Hepatocyte (in vitro differentiated cells): ENCODE measurements at regions not wholly inside any gene's neighbourhood (a gene's known extent, or its start where the extent isn't known, plus 50 kb on each side); places are given as distances from the start of the nearest gene placed in this dataset.

ENCODE experiments used
- DNase-seq: peaks from one replicate; pipeline ENCODE4 v3.0.0-alpha.2; 2016; ENCODE audit warnings: low spot score
- H2AFZ ChIP-seq: fragments of 200-600 bp; sonication (generic); 2 replicates; pipeline ENCODE4 v1.6.0; 2016; ENCODE audit warnings: antibody characterized with exemption, mild to moderate bottlenecking
- H3K27ac ChIP-seq: fragments of 200-600 bp; sonication (generic); 2 replicates; pipeline ENCODE4 v1.5.1; 2016; ENCODE audit warnings: mild to moderate bottlenecking
- H3K27me3 ChIP-seq: fragments of 200-600 bp; sonication (generic); 2 replicates; pipeline ENCODE4 v1.6.1; 2016
- H3K36me3 ChIP-seq: fragments of 200-600 bp; sonication (generic); replicated peaks from 2 replicates; pipeline ENCODE4 v1.5.1; 2016; ENCODE audit warnings: low read depth; ENCODE audit not compliant: insufficient read depth
- H3K4me1 ChIP-seq: fragments of 200-600 bp; sonication (generic); 2 replicates; pipeline ENCODE4 v1.5.1; 2016; ENCODE audit warnings: mild to moderate bottlenecking, moderate library complexity; ENCODE audit not compliant: insufficient read depth
- H3K4me2 ChIP-seq: fragments of 200-600 bp; sonication (generic); 2 replicates; pipeline ENCODE4 v1.6.0; 2016
- H3K4me3 ChIP-seq: fragments of 200-600 bp; sonication (generic); 2 replicates; pipeline ENCODE4 v1.5.1; 2016; ENCODE audit warnings: mild to moderate bottlenecking
- H3K79me2 ChIP-seq: fragments of 200-600 bp; sonication (generic); 2 replicates; pipeline ENCODE4 v1.6.0; 2017; ENCODE audit warnings: mild to moderate bottlenecking
- H3K9me2 ChIP-seq: fragments of 200-600 bp; sonication (generic); replicated peaks from 2 replicates; pipeline ENCODE4 v1.6.0; 2017; ENCODE audit warnings: mild to moderate bottlenecking; ENCODE audit not compliant: insufficient read depth
- H3K9me3 ChIP-seq: fragments of 200-600 bp; sonication (generic); 2 replicates; pipeline ENCODE4 v1.5.1; 2016; ENCODE audit warnings: low read depth, mild to moderate bottlenecking
- H4K20me1 ChIP-seq: fragments of 200-600 bp; sonication (generic); 2 replicates; pipeline ENCODE4 v1.6.0; 2016; ENCODE audit warnings: mild to moderate bottlenecking; ENCODE audit not compliant: insufficient read depth, poor library complexity, severe bottlenecking
- EZH2 ChIP-seq: fragments of 200-600 bp; sonication (generic); IDR thresholded peaks from 2 replicates; pipeline ENCODE4 v1.6.1; 2016; ENCODE audit warnings: antibody characterized with exemption, mild to moderate bottlenecking, borderline replicate concordance
- EZH2phosphoT487 ChIP-seq: fragments of 200-600 bp; sonication (generic); IDR thresholded peaks from one replicate; pipeline ENCODE4 v1.6.1; 2018; ENCODE audit warnings: antibody characterized with exemption, mild to moderate bottlenecking, low read depth, moderate library complexity; ENCODE audit not compliant: unreplicated experiment, severe bottlenecking
- WGBS: methylation state at CpG from one replicate; pipeline ENCODE4 v1.1.6; 2016; ENCODE audit warnings: low lambda C conversion rate; ENCODE audit errors: missing lambda C conversion rate; 5-methylcytosine and 5-hydroxymethylcytosine counted together
- TF ChIP-seq, protein P1 (sequence below): fragments of 200-600 bp; sonication (generic); IDR thresholded peaks from 2 replicates; pipeline ENCODE4 v1.5.1; 2016; ENCODE audit warnings: antibody characterized with exemption, mild to moderate bottlenecking; ENCODE audit not compliant: poor library complexity

DNA sequence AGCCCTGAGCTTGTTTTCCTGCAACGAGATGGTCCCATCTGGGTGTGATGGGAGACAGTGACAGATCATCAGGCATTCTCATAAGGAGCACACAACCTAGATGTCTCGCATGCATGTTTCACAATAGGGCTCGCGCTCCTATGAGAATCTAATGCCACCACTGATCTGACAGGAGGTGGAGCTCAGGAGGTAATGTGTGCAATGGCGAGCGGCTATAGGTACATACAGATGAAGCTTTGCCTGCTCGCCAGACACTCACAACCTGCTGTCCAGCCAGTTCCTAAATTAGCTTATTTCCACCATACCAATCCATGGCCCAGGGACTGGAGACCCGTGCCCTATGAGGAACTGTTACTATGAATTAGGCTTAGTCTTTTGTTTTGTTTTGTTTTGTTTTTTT lies 55.3 kb upstream of the SLC30A5 start:
- Histone ChIP-seq H3K9me2 (no peaks in the 10 kb centered on the region), H3K4me2 (no peak overlapping the region), H2AFZ (no peak overlapping the region), H3K79me2 (no peaks in the 10 kb centered on the region), H3K36me3 (no peaks in the 10 kb centered on the region), H3K27me3 (no peaks in the 10 kb centered on the region), H3K27ac (no peak overlapping the region), H3K4me3 (no peak overlapping the region), H3K4me1 (no peaks in the 10 kb centered on the region), H3K9me3 (no peaks in the 10 kb centered on the region), H4K20me1 (no peaks in the 10 kb centered on the region)
- TF ChIP-seq EZH2: no peak
- TF ChIP-seq EZH2phosphoT487: no peak
- TF ChIP-seq, protein P1, sequence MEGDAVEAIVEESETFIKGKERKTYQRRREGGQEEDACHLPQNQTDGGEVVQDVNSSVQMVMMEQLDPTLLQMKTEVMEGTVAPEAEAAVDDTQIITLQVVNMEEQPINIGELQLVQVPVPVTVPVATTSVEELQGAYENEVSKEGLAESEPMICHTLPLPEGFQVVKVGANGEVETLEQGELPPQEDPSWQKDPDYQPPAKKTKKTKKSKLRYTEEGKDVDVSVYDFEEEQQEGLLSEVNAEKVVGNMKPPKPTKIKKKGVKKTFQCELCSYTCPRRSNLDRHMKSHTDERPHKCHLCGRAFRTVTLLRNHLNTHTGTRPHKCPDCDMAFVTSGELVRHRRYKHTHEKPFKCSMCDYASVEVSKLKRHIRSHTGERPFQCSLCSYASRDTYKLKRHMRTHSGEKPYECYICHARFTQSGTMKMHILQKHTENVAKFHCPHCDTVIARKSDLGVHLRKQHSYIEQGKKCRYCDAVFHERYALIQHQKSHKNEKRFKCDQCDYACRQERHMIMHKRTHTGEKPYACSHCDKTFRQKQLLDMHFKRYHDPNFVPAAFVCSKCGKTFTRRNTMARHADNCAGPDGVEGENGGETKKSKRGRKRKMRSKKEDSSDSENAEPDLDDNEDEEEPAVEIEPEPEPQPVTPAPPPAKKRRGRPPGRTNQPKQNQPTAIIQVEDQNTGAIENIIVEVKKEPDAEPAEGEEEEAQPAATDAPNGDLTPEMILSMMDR: no peak
- 98% methylated on average over 8 of the region's 8 CpGs for WGBS
- DNase-seq: no peak

DNA sequence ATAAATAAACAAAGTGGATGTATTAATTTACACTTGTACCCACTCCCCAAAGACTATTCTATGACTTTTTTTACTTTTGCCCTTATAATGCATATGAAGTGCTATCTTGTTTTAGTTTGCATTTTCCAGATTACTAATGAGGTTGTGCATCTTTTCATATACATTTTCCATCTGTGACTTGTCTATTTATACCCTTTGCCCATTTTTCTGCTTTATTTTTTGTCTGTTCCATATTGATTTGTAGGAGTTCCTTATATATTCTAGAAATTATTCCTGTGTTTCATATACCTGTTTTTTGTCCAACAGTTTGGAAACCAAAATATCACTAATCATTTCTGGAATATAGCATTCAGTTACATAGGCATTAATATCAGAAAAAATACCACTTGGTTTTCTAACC lies 54.0 kb upstream of the SLC30A5 start:
- Histone ChIP-seq H3K9me2 (no peaks in the 10 kb centered on the region), H3K79me2 (no peaks in the 10 kb centered on the region), H3K36me3 (no peaks in the 10 kb centered on the region), H3K4me3 (no peak overlapping the region), H3K27ac (no peak overlapping the region), H4K20me1 (no peaks in the 10 kb centered on the region), H3K4me1 (no peaks in the 10 kb centered on the region), H3K4me2 (no peak overlapping the region), H2AFZ (no peak overlapping the region), H3K9me3 (no peaks in the 10 kb centered on the region), H3K27me3 (no peaks in the 10 kb centered on the region)
- DNase-seq: no peak
- TF ChIP-seq, protein P1: no peak

DNA sequence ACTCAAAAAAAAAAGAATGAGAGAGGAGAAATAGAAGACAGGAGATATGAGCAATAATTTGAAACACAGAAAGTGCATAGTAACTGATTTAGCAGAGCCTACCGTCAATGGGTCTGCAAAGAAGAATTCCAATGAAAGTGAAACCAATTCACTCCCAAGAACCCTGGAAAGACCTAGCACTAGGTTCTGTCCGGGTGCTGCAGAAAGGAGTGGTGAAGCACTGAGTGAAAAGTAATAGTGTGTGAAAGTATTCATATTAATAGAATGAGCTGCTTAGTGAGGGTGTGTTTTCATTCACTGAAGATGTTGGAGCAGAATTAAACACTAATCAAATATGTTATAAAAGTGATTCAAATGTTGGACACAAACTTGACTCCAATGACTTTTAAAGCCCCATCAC lies 51.3 kb upstream of the SLC30A5 start:
- no peaks in the 10 kb centered on the region for H3K36me3 ChIP-seq
- H3K9me3 ChIP-seq: no peaks in the 10 kb centered on the region
- TF ChIP-seq EZH2phosphoT487 (no peak), EZH2 (no peak)
- TF ChIP-seq, protein P1: no peak
- 51% methylated on average over 2 of the region's 2 CpGs for WGBS
- no peaks in the 10 kb centered on the region for H3K79me2 ChIP-seq
- H4K20me1 ChIP-seq: no peaks in the 10 kb centered on the region
- H3K4me3 ChIP-seq: no peak overlapping the region
- no peaks in the 10 kb centered on the region for H3K4me1 ChIP-seq
- no peak for DNase-seq
- peak overlapping the region; percentile 6 for H2AFZ ChIP-seq
- H3K4me2 ChIP-seq: no peak overlapping the region
- no peak overlapping the region for H3K27ac ChIP-seq
- H3K9me2 ChIP-seq: no peaks in the 10 kb centered on the region
- H3K27me3 ChIP-seq: no peaks in the 10 kb centered on the region
